ENCODE measurements at regions not wholly inside any gene's neighbourhood (a gene's known extent, or its start where the extent isn't known, plus 50 kb on each side); places are given as distances from the start of the nearest gene placed in this dataset.

DNA sequence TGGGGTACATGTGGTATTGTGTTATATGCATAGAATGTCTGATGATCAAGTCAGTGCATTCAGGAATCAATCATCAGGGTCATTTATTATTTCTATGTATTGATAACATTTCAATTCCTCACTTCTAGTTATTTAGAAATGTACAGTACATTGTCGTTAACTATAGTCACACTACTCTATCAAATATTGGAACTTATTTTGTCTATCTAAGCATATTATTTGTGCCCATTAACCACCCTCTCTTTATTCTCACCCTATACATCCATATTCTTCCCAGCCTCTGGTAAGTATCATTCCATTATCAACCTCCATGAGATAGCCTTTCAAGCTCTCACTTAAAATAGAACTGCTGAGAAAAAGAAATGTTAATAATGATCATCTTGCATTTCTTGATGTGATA is 596.5 kb upstream of the POT1 start:
- TF ChIP-seq EZH2 (IDR thresholded peaks at IDR 0.05; ENCODE audit: insufficient read depth, poor library complexity, severe bottlenecking) (no peak), EZH2phosphoT487 (IDR thresholded peaks at IDR 0.05; ENCODE audit: insufficient read depth, low read depth) (no peak)
